A549 (cell line): ENCODE measurements at regions not wholly inside any gene's neighbourhood (a gene's known extent, or its start where the extent isn't known, plus 50 kb on each side); places are given as distances from the start of the nearest gene placed in this dataset.
A peak's percentile ranks its signal among the peaks of the same experiment; 100 is the strongest.

ENCODE experiments used
- ATAC-seq, 2 experiments: fragments of 200-7000 bp in 1 of 2; fragments of >200 bp in 1 of 2; cut with Nextera tagmentation in 1 of 2; cut with Tn5 transposase in 1 of 2; 3 replicates each; pipeline versions ENCODE4 v1.8.0 to v1.9.1; 2018 to 2020; ENCODE audit warnings: mild to moderate bottlenecking in 1 of 2, moderate library complexity in 1 of 2
- CTCF ChIA-PET: fragments of 300-600 bp; sonication (Branson Sonifier 250); formaldehyde crosslinking; extraction: SDS; loops from one replicate; lab custom pipeline; 2021; ENCODE audit warnings: antibody characterized with exemption, inconsistent platforms; lab: Yijun Ruan, JAX
- POLR2A ChIA-PET: fragments of 350-600 bp; formaldehyde crosslinking; extraction: SDS; loops from one replicate; lab custom pipeline; 2021; ENCODE audit warnings: antibody characterized with exemption, inconsistent platforms; lab: Yijun Ruan, JAX
- DNase-seq, 2 experiments: peaks; one replicate each; pipeline versions ENCODE4 v3.0.0 to v3.0.0-alpha.2; 2011 to 2016; ENCODE audit warnings: low read depth in 1 of 2, low spot score in 1 of 2
- FAIRE-seq: peaks from 2 replicates; lab custom pipeline; 2011; peaks lifted over from hg19 to GRCh38; lab: Jason Lieb, UNC
- H3K27ac ChIP-seq, 2 experiments: fragments of >200 bp; sonication (Bioruptor Twin); formaldehyde crosslinking; 3 replicates each; pipeline ENCODE4 v1.5.1; 2016 to 2017
- H3K4me1 ChIP-seq: fragments of >200 bp; sonication (Bioruptor Twin); formaldehyde crosslinking; 3 replicates; pipeline ENCODE4 v1.6.1; 2016
- H3K4me2 ChIP-seq: fragments of >200 bp; sonication (Bioruptor Twin); formaldehyde crosslinking; 3 replicates; pipeline ENCODE4 v1.6.1; 2016
- H3K4me3 ChIP-seq: fragments of >200 bp; sonication (Bioruptor Twin); formaldehyde crosslinking; 3 replicates; pipeline ENCODE4 v1.5.1; 2016
- H3K9me3 ChIP-seq: fragments of >200 bp; sonication (Bioruptor Twin); formaldehyde crosslinking; 3 replicates; pipeline ENCODE4 v1.6.1; 2016
- BHLHE40 ChIP-seq: IDR thresholded peaks from 2 replicates; pipeline ENCODE4 v1.6.1; 2012; ENCODE audit warnings: low read depth, low read length, inconsistent platforms
- CBX2 ChIP-seq: fragments of 200-600 bp; sonication (generic); IDR thresholded peaks from 2 replicates; pipeline ENCODE4 v1.6.1; 2016; ENCODE audit warnings: low read depth, mild to moderate bottlenecking, borderline replicate concordance
- CBX8 ChIP-seq: fragments of 200-600 bp; sonication (generic); IDR thresholded peaks from 2 replicates; pipeline ENCODE4 v1.6.1; 2016
- CEBPB ChIP-seq, 2 experiments: fragments of >200 bp in 1 of 2; sonication (Bioruptor Twin) in 1 of 2; formaldehyde crosslinking in 1 of 2; IDR thresholded peaks; 2 replicates each; pipeline ENCODE4 v1.6.1; 2012 to 2016
- ESRRA ChIP-seq: fragments of 150-350 bp; IDR thresholded peaks from 2 replicates; pipeline ENCODE4 v1.6.1; 2014; ENCODE audit warnings: mild to moderate bottlenecking, low read length, borderline replicate concordance
- GATA3 ChIP-seq: IDR thresholded peaks from 2 replicates; pipeline ENCODE4 v1.6.1; 2012; ENCODE audit warnings: borderline replicate concordance
- HOXB5 ChIP-seq: fragments of 250-450 bp; sonication (Bioruptor Pico); IDR thresholded peaks from 2 replicates; pipeline ENCODE4 v1.5.0; 2020; ENCODE audit warnings: mild to moderate bottlenecking, moderate library complexity
- JUN ChIP-seq, 2 experiments: fragments of >200 bp; sonication (Bioruptor Twin); formaldehyde crosslinking; IDR thresholded peaks; 2 replicates in 1 of 2; 3 replicates in 1 of 2; pipeline ENCODE4 v1.6.1; 2016 to 2017
- JUNB ChIP-seq: fragments of >200 bp; sonication (Bioruptor Twin); formaldehyde crosslinking; IDR thresholded peaks from 2 replicates; pipeline ENCODE4 v1.6.1; 2016
- MAFK ChIP-seq: fragments of 450-650 bp; IDR thresholded peaks from 2 replicates; pipeline ENCODE4 v1.6.1; 2014; ENCODE audit not compliant: partially characterized antibody
- MYC ChIP-seq: IDR thresholded peaks from 2 replicates; pipeline ENCODE4 v1.6.1; 2012; ENCODE audit warnings: mild to moderate bottlenecking, inconsistent platforms, low read length, improper control_type of control experiment, borderline replicate concordance
- NFE2L2 ChIP-seq: fragments of 150-350 bp; conservative IDR thresholded peaks from 2 replicates; pipeline ENCODE4 v1.6.1; 2014; ENCODE audit warnings: low read length
- PHF8 ChIP-seq: fragments of 200-600 bp; sonication (generic); IDR thresholded peaks from 2 replicates; pipeline ENCODE4 v1.6.1; 2016; ENCODE audit warnings: low read depth, mild to moderate bottlenecking, antibody characterized with exemption, moderate library complexity, borderline replicate concordance
- POLR2A ChIP-seq: IDR thresholded peaks from 2 replicates; pipeline ENCODE4 v1.6.1; 2012; ENCODE audit warnings: mild to moderate bottlenecking, low read length
- POLR2AphosphoS2 ChIP-seq: conservative IDR thresholded peaks from 2 replicates; pipeline ENCODE4 v1.6.1; 2012; ENCODE audit warnings: low read length, improper control_type of control experiment, inconsistent platforms
- SMC3 ChIP-seq: fragments of >200 bp; sonication (Bioruptor Twin); formaldehyde crosslinking; IDR thresholded peaks from 3 replicates; pipeline ENCODE4 v1.6.1; 2018; ENCODE audit warnings: inconsistent platforms
- TP53 ChIP-seq: fragments of 250-450 bp; sonication (Bioruptor Pico); IDR thresholded peaks from 2 replicates; pipeline ENCODE4 v1.5.0; 2021; ENCODE audit warnings: mild to moderate bottlenecking, moderate library complexity
- USF2 ChIP-seq: fragments of 450-650 bp; IDR thresholded peaks from 2 replicates; pipeline ENCODE4 v1.6.1; 2014; ENCODE audit warnings: antibody characterized with exemption
- ZC3H11A ChIP-seq: fragments of 450-650 bp; IDR thresholded peaks from 2 replicates; pipeline ENCODE4 v1.6.1; 2014; ENCODE audit warnings: antibody characterized with exemption, mild to moderate bottlenecking
- WGBS: methylation state at CpG from one replicate; pipeline ENCODE4 v1.1.6; 2017; ENCODE audit errors: missing lambda C conversion rate; 5-methylcytosine and 5-hydroxymethylcytosine counted together
- TF ChIP-seq, protein P1 (sequence below): fragments of >200 bp; sonication (Bioruptor Twin); formaldehyde crosslinking; IDR thresholded peaks from 3 replicates; pipeline ENCODE4 v1.6.1; 2016
- TF ChIP-seq, protein P2 (sequence below): IDR thresholded peaks from 2 replicates; pipeline ENCODE4 v1.6.1; 2012; ENCODE audit warnings: low read depth, borderline replicate concordance

DNA sequence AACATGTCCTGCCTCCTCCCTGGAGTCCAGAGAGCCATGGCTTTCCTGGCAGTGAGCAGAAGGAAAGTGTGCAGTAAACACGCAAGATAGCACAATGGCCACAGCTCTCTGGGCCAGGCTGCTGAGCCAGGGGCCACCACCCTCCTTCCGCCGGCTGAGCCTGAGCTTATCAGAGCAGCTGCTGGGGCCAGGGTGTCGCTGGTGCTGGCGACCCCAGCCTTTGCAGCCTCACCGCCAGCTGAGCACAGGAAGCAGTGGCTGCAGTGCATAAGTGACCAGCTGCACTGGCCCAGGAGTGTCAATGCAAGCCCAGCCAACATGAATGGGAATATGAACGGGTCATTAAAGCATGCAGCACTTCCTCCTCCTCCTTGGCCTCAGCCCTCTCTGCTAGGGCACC is 172.0 kb downstream of the ZFP36L2 start:
- H3K4me3 ChIP-seq: no peak overlapping the region
- H3K4me2 ChIP-seq: no peak overlapping the region
- DNase-seq (no peak), FAIRE-seq (no peak), ATAC-seq (no peak)
- POLR2A ChIA-PET: no interaction called here
- no peaks in the 10 kb centered on the region for H3K9me3 ChIP-seq
- H3K27ac ChIP-seq: peak overlapping the region in 1 of 2 experiments; percentile 22; a peak in 1 of 6 replicates
- TF ChIP-seq HOXB5 (CRISPR knock-in tag) (no peak), GATA3 (no peak), ZC3H11A (no peak), SMC3 (no peak), CBX2 (no peak), PHF8 (no peak)
- H3K4me1 ChIP-seq: peaks cover 40% of the 10 kb centered on the region
- CTCF ChIA-PET: interaction anchor here (0.6 to 2.1 kb wide), 5 partner anchors 11 to 175 kb away, joined by 3 to 5 read pairs (median 3); no protein-coding TSS in a partner anchor
- 71% methylated on average over 5 of the region's 7 CpGs for WGBS

DNA sequence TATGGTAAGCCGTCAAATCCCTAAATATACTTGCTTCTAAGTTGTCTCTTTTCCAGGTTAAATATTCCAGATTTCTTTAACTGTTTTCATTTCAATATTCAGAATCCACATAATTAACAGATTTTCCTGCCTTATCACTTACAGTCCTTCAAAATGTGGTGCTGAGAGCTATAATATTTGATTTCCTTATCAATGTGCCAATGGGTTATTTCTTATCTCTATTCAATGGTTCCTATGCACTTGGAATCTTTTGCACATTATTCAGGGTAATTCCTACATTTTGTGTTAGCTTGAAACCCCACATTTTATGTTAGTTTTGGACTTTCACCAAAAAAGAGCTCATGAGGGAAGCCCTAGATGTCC is 173.5 kb downstream of the ZFP36L2 start:
- no peak for TF ChIP-seq POLR2A
- TF ChIP-seq JUNB: no peak
- no peak for TF ChIP-seq MYC
- TF ChIP-seq BHLHE40: no peak
- no peak for TF ChIP-seq TP53 (CRISPR knock-in tag)
- TF ChIP-seq, protein P1, sequence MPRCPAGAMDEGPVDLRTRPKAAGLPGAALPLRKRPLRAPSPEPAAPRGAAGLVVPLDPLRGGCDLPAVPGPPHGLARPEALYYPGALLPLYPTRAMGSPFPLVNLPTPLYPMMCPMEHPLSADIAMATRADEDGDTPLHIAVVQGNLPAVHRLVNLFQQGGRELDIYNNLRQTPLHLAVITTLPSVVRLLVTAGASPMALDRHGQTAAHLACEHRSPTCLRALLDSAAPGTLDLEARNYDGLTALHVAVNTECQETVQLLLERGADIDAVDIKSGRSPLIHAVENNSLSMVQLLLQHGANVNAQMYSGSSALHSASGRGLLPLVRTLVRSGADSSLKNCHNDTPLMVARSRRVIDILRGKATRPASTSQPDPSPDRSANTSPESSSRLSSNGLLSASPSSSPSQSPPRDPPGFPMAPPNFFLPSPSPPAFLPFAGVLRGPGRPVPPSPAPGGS: no peak
- TF ChIP-seq PHF8: no peak
- no peak for TF ChIP-seq ESRRA
- no peak for TF ChIP-seq CBX8
- TF ChIP-seq CEBPB (IDR thresholded peaks at IDR 0.05): no peak
- TF ChIP-seq MAFK: no peak
- TF ChIP-seq, protein P2, sequence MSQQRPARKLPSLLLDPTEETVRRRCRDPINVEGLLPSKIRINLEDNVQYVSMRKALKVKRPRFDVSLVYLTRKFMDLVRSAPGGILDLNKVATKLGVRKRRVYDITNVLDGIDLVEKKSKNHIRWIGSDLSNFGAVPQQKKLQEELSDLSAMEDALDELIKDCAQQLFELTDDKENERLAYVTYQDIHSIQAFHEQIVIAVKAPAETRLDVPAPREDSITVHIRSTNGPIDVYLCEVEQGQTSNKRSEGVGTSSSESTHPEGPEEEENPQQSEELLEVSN: no peak
- no peak for TF ChIP-seq JUN (IDR thresholded peaks at IDR 0.05)
- TF ChIP-seq NFE2L2: no peak
- TF ChIP-seq HOXB5 (CRISPR knock-in tag): no peak
- no peak for TF ChIP-seq POLR2AphosphoS2
- 94% methylated on average over 1 of the region's 1 CpG for WGBS
- no peak for DNase-seq

GRCh38 chr2:43052204-43052943 is 174.0 kb downstream of the ZFP36L2 start:
- CTCF ChIA-PET: interaction anchor here (0.6 to 3.7 kb wide), 8 partner anchors 25 to 177 kb away, joined by 3 to 7 read pairs (median 4); no protein-coding TSS in a partner anchor
- POLR2A ChIA-PET: no interaction called here
- no peak for ATAC-seq
- H3K4me3 ChIP-seq: no peak overlapping the region
- H3K9me3 ChIP-seq: no peaks in the 10 kb centered on the region
- no peak for DNase-seq
- TF ChIP-seq MYC (no peak), USF2 (peak; percentile 70)
- H3K27ac ChIP-seq: peak overlapping the region; percentile 65 to 76
- FAIRE-seq: peak; percentile 61
- peak overlapping the region; percentile 52; the same call in 2 of the 3 replicates for H3K4me2 ChIP-seq
- H3K4me1 ChIP-seq: peaks cover 36% of the 10 kb centered on the region
- WGBS: 87% methylated on average over 3 of the region's 3 CpGs

More for the DNA sequence above, 173.5 kb downstream of the ZFP36L2 start:
- no peaks in the 10 kb centered on the region for H3K9me3 ChIP-seq
- H3K4me3 ChIP-seq: no peak overlapping the region
- no peak overlapping the region for H3K4me2 ChIP-seq
- no peak overlapping the region for H3K27ac ChIP-seq
- ATAC-seq: no peak
- peaks cover 40% of the 10 kb centered on the region for H3K4me1 ChIP-seq
- POLR2A ChIA-PET: no interaction called here
- FAIRE-seq: no peak
- CTCF ChIA-PET: interaction anchor here (0.8 to 3.7 kb wide), 4 partner anchors 25 to 176 kb away, joined by 3 to 7 read pairs (median 4); no protein-coding TSS in a partner anchor
